Fibroblast of skin of back (primary cell): ENCODE measurements at regions not wholly inside any gene's neighbourhood (a gene's known extent, or its start where the extent isn't known, plus 50 kb on each side); places are given as distances from the start of the nearest gene placed in this dataset.

ENCODE experiments used
- DNase-seq: peaks from one replicate; pipeline ENCODE4 v3.0.0-alpha.2; 2013

DNA sequence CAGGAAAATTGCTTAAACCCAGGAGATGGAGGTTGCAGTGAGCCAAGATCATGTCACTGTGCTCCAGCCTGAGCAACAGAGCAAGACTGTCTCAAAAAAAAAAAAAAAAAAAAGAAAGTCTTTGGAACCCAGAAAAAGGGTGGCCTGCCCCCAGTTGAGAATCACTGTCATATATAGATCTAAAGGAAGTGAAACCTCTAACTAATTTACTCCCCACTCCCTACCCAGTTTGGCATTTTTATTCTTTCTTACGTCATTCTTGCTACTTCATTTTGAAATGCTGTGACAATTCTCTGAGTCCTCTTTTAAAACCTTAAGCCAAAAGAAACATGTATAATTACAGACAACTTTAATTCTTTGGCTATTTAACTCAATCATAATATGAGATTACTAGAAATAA lies 254.8 kb downstream of the CDC5L start:
- no peak for DNase-seq

DNA sequence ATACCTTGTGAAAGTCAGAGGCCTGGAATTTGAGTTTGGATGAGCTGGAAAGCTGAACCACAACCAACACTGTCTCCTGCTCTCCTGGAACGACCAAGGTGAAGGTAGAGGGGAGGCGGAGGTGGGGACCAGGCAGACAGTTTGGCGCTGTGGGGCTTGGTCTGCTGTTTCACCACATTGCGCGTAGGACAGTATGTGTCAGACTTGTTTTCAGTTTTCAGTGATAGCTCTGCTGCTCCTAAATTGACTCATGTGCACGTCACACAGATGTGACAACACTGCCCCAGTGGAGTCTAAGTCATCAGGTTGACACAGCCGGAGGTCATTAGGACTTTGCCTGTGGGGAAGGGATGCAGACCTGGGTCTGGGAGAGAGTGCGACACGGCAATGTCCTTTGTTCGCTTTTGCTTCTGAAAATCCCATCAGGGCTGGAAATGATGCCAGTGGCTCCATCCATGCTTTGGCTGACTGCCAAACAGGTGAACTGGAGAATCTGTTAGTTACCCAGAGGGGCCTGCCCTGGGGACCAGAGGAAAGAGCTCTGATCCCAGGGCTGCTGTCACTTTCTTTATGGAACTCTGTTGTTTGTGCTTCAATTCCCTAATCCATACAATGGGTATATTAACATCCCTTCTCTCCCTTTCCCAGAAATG lies 255.5 kb downstream of the CDC5L start:
- DNase-seq = peak; percentile 57

DNA sequence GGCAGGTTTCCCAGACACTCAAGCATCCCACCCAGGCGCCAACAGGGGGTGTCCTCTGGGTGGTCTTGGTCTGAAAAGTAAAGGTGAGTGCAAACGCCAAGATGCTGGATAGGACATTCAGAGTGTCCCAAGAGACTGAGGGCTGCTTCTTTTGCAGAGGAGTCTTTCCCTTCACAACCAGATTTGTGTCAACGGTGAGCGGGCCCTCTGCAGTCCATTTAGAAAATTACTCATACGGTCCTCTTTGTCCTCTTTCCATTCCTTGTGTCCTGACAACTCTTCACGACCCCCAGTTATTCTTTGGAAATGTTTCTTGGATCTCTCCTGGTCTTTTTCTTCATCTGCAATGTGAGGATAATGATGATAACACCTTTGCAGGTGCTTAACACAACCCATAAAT lies 257.8 kb downstream of the CDC5L start:
- no peak for DNase-seq

DNA sequence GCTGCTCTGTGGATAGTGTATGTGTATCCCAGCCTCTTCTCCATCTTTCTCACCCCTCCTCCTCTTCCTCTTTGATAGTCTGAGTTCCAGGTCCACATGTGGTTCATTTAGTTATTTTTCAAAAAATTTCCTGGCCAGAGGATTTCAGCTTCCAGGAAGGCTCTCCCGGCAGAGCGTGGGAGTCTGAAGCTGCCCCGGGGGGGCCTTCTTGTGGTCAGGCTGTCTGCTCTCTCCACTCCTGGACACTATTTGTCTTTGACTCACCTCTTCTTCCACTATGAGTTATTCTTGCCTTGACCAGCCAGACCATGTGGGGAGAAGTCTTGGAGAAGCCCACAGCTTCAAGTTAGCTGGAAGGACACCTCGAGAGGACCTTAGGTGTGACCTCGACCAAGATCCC lies 258.8 kb downstream of the CDC5L start:
- DNase-seq = peak; percentile 62

DNA sequence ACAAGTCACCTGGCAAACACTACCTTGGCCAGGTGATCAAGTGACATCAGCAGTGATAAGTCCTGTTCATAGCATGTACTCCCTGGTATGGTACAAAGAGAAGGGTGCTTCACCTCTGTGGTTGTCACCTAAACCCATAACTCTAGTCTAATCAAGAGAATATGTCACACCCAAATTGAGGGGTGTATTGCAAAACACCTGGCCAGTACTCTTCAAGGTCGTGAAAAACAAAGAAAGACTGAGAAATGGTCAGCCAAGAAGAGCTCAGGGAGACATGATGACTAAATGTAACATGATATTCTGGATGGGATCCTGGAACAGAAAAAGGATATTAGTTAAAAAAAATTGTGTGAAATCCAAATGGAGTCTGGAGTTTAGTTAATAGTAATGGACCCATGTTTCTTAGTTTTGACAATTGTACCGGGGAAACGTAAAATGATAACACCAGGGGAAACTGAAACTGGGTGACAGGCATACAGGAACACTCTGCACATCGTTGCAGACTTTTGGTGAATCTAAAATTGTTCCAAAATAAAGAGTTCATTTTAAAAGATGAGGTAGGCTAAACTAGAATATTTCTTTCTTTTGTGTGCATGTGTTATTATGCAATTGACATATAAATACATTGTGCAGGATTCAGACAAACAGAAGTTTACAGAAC lies 262.0 kb downstream of the CDC5L start:
- DNase-seq = no peak

DNA sequence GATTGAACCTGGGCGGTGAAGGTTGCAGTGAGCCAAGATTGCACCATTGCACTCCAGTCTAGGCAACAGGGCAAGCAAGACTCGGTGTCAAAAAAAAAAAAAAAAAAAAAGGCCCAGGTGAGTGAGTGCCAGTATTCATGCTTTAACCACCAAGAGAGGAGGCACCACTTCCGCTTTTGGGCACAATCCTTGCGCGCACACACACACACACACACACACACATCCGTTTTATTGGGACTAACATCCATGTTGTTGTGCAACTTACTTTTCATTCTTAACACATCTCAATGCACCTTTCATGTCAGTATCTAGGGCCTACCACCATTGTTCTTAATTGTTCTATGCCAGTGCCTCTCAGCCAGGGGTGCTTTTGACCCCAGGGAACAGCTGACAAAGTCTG lies 263.0 kb downstream of the CDC5L start:
- DNase-seq = no peak

DNA sequence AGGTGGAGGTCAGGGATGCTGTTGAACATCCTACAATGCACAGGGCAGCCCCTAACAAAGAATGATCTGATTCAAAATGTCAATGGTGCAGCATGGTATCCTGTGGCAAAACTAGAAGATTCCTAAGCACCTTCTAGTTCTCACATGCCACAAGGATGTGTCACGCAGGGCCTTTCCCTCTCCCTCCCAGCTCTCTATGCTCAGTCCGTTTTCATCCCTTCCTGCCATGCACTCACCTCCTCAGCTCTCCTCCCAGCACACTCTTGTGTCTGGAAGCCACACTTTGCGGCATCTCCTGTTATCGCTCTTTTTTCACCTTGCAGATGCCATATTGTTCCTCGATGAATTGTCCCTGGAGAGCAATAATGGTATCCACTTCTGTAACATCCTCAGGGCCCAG lies 263.4 kb downstream of the CDC5L start:
- DNase-seq = peak; percentile 71

DNA sequence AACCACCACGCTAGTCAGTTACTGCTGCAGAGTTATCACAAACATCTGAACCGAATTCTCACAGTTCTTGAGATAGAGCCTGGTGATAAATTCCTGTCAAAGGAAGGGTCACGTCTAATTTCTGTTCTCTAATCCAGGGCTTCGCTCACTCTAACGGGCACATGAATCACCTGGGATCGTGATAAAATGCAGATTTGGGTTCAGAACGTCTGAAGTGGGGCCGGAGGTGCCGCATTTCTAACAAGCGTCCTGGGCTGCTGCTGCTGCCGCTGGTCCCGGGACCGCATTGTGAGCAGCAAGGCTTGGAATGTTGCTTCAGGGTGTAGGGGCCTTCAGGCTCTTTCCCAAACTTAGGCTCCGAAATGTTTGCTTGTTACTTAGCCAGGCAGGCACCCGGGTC lies 264.1 kb downstream of the CDC5L start:
- no peak for DNase-seq

DNA sequence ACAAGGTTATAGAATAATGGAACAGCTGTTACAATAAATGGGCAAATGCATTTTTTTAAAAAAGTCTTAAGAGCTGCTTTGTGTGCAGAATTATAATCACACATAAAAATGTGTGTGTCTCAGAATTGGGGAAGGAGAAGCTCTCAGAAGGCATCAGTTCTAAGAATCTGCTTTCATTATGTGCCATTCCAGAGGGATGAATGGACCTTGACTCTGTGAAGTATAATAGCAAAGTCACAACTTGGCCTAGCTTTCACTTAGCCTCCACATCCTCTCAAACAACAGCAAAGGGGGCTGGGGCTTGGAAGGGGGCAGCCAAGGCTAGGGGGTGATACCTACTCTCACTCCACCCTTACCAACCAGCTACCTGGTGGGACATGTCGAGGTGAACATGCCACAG lies 265.0 kb downstream of the CDC5L start:
- peak; percentile 63 for DNase-seq

DNA sequence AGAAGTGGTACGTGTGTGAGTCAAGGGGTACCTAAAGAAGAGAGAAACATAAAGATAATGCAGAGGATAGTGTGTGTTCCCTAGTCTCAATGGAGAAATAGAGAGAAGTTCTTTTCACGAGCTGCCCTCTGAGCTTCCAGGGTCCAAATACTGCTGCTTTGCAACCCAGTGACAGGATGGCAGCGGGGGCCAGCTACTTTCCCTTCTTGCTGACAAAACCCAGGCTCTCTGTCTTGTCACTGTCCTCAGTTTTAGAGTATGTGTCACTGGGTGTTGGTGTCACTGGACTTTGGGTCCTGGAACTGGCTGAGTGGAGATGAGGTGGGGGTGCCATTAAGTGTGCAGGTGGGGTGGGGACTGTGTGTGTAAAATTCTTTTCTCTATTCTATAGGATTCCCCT lies 265.6 kb downstream of the CDC5L start:
- DNase-seq = no peak

DNA sequence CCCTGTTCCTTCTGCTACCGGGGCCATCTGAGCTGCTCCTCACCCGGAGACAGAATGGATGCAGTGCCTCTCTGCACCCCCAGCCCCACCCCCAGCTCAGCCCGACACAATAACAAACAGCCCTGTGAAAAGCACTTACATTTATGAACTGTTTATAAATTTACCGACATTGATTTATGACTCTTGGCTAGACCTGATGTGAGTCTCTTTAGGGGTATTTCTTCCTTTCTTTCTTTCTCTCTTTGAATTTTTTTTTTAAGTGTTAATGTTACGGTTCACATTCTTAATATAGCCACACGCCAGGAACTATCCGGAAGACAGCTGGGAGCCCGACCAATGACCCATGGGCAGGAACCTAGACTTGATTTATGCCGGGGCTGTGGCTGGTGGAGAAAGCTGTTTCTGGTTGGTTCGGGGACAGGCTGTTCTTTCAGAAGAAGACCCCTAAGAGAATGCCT lies 266.3 kb downstream of the CDC5L start:
- DNase-seq = no peak

DNA sequence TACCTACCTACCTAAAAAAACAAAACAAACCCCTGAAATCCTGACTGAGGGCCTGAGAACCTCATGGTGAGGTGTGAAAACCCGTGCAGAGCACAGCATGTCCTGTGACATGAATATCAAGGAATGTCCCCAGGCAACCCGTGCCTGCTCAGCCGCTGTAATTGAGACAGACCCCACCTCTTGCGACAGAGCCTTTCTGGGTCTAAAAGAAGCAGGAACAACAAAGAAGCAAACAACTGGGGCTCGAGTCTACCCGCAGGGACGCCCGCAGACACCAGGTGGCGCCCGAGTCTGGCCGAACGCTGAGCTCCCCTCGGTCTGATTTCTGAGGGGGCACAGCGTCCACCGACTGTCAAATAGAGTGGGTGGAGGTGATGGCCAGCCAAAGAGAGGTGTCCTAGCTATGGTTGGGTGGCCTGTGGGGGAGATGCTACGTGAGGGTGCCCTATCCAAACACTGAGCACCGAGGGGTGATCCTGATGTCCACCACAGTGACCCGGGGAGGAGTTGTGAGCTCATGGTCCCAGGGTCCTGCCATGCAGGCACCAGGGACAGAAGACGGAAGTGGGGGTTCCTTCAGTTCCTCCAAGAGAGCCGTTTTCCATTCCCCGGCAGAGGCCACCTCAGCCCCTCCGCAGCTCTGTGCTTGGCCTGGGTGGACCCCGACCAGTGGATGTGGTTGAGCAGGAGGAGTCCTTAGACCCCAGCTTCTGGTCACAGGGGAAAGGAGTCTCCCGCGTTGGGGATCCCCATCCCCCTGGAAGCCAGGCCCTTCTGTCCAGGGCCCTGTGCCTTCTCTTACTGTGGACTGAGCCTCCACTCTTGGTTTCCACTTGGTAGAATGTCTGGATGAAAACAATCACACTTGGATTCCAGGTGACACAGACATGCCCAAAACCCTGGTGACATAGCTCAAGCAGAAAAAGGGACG lies 268.2 kb downstream of the CDC5L start:
- peak; percentile 57 for DNase-seq

DNA sequence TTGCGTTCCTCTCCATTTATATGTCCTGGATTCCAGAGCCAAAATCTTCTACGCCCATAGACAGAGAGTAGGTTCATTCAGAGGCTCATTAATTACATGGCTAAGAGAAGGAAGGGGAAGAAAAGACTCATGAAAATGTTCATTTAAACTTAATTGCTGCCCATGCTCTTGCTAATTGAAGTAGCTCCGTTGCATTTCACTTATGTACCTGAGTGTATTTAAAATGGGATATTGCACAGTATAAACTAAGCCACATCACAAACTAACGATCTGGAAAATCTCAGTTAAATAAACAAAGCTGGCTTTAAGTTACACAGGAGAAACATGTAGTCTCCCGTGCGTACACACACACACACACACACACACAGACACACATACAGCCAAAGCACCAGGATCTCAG lies 269.2 kb downstream of the CDC5L start:
- no peak for DNase-seq

DNA sequence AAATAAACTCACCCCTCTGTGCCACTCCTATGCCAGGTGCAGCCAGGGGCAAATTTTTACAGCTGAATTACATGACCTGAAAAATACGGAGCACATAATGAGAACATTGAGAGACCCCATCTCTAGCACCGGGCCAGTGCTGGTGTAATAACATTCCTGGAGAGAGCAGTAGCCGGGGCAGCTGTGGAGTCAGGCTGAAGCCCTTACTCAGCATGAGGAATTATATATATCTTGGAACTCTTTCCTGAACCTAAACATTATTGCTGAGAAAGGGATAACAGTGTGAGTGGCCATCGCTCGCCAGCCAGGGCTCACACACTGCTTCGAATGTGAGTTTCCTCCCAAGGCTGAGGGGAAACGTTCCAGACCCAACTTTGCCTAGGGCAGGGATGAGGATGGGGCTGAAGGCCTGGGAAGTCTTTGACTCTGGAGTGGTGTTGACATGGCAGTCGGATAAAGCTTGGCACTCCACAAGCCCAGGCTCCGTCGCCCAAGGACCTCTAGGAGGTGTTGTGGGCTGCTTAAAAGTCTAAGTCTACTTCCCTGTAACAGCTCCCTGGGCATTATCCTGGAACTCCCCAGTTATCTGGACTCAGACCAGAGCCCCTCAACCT lies 269.8 kb downstream of the CDC5L start:
- no peak for DNase-seq

DNA sequence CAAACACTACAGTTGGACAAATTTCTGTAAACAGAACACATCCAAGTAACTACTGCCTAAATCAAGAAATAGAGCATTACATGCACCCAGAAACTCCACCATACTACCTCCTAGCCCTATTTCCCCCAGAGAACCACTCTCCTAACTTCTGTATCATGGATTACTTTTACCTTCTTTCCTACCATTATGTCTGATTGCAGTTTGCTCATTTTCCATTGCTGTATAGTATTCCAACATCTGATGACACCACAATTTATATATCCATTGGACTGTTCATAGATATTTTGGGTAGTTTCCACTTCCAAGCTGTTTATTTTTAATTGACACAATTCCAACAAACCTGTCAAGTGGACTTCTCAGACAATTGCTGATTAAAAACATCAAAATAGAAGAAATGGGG lies 271.1 kb downstream of the CDC5L start:
- no peak for DNase-seq

DNA sequence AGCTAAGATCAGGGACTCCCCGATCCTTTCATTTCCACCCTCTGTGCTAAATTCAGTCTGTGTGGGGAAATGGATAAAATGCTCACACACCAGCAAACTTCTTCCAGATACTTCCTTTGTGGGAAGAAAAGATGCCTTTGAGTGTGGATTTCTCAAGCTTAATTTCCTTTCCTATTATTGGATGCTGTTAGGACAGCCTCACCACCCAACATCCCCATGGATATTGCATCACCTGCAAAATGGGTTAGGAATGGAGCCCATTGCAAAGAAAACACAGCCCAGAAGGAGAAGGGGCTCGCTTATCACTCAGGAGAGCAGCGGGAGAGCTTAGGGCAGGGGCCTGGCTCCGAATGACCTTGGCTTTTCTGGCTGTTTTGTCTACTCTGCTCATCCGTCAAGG lies 272.2 kb downstream of the CDC5L start:
- no peak for DNase-seq

DNA sequence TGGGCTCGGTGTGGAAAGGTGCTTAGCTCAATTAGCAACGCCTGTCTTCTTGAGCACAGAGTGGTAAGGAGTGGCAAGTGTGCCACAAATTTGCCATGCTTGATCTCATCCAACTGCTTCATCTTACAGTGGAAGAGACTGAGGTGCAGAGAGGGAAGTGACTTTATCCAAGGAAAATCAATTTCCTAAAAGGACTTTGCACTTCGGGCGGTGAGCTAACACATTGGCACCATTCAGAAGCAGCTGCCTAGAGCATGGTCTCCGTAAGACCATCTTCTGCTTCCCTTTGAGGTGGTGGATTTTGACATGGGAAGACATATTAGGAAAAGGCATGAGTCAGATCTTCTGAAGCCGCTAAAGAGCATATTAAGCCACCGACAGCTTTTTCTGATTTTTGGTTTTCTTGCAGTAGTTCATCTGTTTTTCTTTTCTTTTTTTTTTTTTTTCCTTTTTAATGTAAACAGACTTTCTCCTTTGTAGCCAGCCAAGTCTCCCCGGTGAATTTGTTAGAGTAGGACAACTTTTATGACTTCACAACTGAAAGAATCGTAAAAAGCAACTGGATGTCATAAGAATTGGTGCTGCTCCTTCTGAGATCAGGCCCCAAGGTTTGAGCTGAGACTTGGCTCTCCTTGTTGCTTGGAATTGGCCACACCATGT lies 273.2 kb downstream of the CDC5L start:
- peak; percentile 63 for DNase-seq

DNA sequence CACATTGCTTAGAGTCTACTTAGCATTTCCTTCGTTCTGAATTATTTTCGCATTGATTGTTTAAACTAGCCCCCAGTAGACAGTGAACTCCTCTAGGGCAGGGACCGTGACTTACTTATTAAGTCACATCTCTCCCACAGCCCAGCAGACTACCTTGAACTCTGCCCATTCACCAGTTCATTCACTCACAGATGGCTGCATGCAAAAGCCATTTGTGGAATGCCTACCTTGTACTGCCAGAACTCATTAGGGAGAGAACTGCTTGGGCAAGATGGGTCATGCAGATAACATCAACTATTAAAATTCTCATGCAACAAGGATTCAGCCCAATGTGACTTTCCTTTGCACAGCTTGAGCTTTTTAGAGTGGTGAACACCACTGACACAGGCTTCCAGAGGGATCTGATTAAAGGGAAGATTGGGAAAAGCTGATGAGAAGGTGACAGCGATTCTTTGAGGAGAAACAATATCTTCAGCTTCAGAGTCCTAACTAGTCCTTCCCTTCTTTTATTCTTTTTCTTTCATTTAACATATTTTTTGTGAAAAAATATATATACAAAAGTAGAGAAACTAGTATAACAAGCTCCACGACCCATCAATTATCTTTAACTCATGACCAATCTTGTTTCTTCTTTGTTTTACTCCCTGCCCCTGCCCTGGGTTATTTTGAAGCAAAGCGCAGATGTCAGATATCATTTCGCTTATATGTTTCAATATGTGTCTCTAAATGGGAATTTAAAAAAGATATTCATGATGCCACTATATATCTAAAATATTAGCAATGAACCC lies 273.9 kb downstream of the CDC5L start:
- peak; percentile 77 for DNase-seq

DNA sequence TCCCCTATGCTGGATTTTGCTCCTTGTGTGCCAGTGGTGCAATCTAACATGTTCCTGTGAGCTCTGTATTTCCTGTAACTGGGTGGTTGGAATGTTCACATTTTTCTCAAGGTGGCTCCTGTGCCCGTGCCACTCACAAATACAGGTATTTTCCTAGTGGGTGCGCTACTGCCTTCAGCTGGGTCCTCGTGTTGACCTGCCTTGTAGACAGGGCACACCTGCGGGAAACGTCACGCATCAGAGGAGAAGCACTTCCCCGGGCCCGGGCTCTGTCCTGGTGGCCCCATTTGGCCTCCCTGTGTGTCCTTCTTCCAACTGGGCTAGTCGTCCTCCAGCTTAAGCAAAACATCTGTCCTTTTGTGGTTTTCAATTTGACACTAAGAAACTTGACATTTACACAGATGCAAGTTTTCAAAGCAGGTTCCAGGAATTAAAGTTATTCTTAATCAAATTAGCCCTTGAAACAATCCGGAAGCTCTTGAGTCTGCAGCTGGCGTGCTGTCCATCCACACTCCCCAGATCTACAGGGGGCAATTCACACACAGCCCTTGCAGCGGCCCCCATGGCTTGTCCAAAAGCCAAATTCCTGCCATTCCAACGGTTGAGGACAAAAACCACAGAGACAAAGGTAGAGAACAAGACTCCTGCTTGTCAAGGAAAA lies 275.1 kb downstream of the CDC5L start:
- peak; percentile 87 for DNase-seq

DNA sequence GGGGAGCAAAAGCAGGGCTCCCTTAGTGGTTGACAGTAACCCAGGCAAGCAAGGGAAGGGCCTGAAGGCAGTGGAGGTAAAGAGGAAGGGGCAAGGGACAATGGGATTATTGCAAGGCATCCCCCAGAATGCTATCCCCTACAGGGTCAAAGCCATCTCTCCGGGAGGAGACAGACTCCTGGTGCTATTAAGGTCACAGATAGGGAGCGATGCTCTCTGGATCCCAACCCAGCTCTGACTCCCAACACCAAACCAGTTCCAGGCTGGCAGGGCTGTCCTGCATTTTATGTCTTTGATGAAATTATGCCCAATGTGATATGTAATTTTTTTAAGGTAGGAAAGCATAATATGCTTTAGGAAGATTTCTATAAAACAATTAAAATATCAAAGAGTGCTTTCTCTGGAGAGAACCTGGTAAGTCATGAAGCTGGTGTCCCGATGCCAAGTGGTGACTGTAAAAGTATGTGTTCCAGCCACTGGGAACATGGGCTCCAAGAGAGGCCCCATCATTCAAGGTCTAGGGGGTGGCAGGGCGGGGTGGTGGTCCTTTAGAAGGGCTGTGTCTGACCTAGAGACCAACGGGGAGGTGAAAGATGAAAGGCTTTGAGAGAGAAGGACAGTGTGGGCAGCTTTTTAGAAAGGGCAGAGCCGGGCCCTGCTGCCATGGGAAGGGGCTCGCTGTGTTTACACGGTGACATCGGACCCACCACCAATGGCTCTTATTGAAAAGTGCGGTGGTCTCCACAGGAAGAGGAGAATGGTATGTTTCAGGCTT lies 276.5 kb downstream of the CDC5L start:
- DNase-seq = no peak
